Cardiac septum (tissue), 1 donor: ENCODE measurements at regions not wholly inside any gene's neighbourhood (a gene's known extent, or its start where the extent isn't known, plus 50 kb on each side); places are given as distances from the start of the nearest gene placed in this dataset.

Experiments
- DNase-seq: peaks from one replicate; pipeline ENCODE4 v3.0.0-alpha.2; 2020; ENCODE audit warnings: low spot score
- intact Hi-C: fragments of 100-400 bp; cut with DNase I; formaldehyde crosslinking; loops from one replicate; pipeline ENCODE4 v1.14.0; 2022
- donor health status: DM: no; HTN: no; CAD: no.

- no peak for DNase-seq
- intact Hi-C loops = no loop called here
These were observed 279.0 kb downstream of the GRIN2B start for GRCh38 chr12:13702381-13702780.

DNA sequence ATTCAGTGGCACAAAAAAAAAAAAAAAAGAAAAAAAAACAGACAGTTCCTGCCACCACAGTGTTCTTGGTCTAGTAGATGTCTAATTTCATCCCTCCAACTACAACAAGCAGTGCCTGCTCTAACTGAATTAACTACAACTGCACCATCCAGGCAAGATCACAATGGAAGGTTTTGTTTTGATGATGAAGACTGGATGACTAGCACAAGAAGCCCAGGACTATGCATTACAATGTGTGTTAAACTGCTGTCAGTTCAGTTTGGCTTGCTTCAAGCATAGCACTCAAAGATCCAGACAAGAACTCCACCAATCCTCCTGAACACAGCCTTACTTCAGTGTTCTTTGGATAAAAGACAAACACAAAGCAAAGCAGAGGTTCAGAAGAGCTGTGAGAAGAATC, 279.9 kb downstream of the GRIN2B start:
- intact Hi-C loops = no loop called here
- no peak for DNase-seq

DNA sequence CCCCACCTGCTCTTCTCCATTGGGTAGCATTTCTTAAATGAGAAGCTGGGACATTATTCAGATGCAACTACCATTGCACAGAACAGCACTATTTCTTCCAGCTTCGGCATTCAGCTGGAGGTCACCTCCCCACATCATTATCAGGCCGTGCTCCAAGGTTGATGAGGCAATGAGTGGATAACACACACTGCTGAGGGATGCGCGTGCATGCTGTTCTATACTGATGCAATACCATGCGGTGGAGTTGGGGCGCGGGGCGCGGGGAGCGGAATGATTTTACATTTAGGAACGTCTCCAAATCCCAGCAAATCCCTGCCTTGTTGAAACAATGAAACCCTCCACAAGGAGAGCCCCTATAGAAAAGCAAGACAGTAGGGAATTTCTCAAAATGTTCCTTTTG, 283.4 kb downstream of the GRIN2B start:
- DNase-seq = no peak
- intact Hi-C loops = no loop called here

GRCh38 chr12:13695781-13696180, 285.6 kb downstream of the GRIN2B start:
- DNase-seq = no peak
- intact Hi-C loops = no loop called here

- no peak for DNase-seq
These were observed 289.1 kb downstream of the GRIN2B start for GRCh38 chr12:13692332-13692731.

DNA sequence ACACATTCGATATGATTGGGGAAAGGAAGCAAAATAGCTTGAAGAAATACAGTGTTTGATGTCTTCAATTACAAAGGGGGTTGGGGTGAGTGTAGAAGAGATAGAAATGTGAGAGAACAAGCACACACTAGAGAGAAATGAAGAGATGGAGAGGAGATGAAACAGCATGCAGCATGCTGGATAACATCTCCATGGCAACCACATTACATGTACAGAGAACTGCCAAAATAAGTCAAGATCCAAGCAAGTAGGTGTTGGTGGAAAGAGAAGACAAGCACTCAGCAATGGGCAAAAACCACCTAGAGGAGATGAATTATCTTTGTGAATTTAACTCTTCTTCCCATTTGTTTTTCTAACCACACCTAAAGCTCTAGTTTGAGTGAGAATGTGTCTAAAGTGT, 289.8 kb downstream of the GRIN2B start:
- intact Hi-C loops = no loop called here
- no peak for DNase-seq

More at GRCh38 chr12:13692332-13692731, 289.1 kb downstream of the GRIN2B start:
- intact Hi-C loops = no loop called here

GRCh38 chr12:13687633-13688032, 293.8 kb downstream of the GRIN2B start:
- intact Hi-C loops = no loop called here
- no peak for DNase-seq

DNA sequence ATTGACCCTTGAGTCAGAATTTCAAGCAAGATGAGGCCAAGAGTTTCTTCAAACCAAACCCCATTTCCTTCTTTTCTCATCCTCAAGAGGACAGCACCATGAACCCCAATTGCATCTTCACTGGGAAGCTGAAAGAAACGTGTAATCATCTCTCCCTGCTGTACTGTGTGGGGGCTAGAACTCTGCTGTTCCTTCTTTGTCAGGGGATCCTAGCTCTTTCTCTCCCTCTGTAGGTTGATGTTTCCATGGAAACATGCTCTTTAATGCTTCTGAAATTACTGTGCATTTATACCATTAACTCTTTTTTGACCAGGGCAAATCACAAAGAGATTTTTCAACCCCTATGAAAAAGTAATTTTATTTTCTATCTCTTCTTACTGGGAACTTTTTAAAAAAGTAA, 295.1 kb downstream of the GRIN2B start:
- intact Hi-C loops = no loop called here
- no peak for DNase-seq

GRCh38 chr12:13680916-13681315, 300.5 kb downstream of the GRIN2B start:
- DNase-seq = no peak
- intact Hi-C loops = no loop called here

DNA sequence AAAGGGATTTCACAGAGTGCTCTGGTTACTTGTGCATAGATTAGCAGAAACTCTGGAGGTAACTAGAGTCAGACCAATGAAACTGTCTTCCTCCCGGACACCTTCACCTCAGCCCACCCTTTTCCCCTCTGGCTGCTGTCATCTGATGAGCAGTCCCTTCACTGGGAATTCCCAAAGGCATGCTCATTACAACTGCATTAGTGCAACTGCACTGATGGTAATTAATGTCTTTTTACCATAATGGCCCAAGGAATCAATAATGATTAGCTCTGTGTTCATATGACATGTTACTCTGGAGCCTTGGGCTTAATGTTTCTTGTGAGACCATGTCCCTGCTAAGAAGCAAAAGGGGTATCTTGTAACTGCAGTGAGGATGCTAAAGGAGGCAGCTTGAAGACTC, 304.5 kb downstream of the GRIN2B start:
- DNase-seq = no peak
- intact Hi-C loops = no loop called here

DNA sequence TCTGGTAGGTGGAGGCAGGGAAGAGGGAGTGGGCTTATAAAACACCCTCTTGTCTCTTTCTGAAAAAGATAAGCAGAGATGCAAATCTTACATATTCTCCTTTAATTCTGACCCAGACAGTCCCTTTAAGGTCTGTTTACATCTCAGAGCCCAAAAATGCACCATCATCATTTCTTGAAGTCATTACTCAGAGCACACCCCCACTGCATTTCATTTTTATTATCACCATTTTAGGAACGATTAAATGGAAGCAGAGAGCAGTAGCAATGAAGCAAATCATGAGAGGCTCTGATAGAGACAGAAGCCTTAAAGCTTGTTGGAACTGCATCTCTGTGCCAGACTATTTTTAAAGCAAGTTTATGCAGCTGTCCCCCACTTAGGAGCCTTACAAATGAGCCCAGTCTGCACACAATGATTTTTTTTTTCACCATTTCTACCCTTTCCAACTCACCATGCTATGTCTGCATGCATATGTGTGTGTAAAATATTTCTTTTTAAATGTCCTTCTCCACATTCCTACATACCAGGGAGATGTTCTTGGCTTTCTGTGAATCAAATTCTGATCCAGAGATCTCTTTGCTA, 311.0 kb downstream of the GRIN2B start:
- DNase-seq = no peak

GRCh38 chr12:13668880-13669279, 312.5 kb downstream of the GRIN2B start:
- intact Hi-C loops = loop anchor here (10.0 kb wide), 1 partner anchor 394 kb away; no protein-coding TSS in a partner anchor
- no peak for DNase-seq

More for the DNA sequence above, 311.0 kb downstream of the GRIN2B start:
- intact Hi-C loops = no loop called here

DNA sequence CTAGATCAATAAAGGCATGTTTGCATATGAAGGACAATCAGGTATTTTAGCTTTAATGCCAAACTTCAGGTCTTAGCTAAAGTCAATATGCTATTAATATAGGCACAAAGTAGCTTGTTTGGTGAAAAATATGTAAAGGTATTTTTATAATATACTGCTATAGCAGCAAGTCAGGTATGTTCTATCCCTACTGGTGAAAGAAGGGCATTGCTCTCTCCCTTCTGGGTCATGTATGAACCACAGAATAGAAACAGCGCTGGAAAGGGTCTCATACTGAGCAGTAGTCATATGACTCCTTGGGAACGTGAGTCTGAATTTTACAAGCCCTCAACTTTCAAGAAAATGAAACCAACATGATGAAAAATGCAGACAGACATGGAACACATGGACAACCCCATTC, 314.6 kb downstream of the GRIN2B start:
- intact Hi-C loops = loop anchor here (10.0 kb wide), 1 partner anchor 392 kb away; no protein-coding TSS in a partner anchor
- no peak for DNase-seq

DNA sequence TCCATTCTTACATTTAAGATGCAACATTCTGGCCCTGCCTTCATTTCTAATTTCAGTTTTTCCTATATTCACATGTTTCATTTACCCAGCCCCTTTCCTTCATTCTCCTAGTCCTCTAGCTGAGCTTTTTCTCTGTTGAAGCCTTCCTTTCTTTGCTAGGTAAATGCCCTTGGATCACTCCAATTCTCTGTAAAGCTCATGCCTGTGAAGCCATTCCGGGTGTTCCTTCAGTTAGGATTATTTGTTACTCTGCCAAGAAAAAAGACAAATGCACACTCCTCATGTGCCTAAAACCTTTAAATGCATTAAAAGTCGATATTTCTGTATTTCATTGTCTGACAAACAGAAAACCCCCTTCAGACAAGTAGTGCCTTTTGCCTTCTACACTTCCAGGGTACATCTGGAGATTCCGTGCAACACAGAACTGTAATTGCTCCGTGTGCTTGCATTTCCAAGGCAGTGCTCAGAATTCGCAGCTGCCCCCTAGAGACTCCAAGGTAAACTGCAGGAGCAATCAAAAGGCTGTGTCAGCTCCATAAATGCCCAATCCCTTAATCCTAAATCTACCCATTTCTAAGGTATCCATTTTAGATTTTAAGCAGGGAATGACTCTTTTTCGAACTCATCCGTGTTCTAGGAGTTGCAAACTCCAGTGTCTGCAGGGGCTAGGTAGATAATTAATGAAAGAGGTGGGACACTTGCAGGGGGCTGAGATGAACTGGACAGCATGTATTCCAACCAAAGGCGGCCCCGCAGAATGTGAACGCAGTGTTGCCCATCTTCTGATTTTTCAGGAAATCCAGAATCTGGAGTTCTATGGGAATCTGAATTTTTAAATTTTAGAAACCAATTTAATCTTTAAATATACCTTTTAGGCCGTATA, 320.2 kb downstream of the GRIN2B start:
- intact Hi-C loops = loop anchor here (5.0 to 10.0 kb wide), 2 partner anchors 299 to 386 kb away; no protein-coding TSS in a partner anchor
- DNase-seq = no peak

GRCh38 chr12:13654456-13654855, 326.9 kb downstream of the GRIN2B start:
- intact Hi-C loops = no loop called here
- DNase-seq = no peak

DNA sequence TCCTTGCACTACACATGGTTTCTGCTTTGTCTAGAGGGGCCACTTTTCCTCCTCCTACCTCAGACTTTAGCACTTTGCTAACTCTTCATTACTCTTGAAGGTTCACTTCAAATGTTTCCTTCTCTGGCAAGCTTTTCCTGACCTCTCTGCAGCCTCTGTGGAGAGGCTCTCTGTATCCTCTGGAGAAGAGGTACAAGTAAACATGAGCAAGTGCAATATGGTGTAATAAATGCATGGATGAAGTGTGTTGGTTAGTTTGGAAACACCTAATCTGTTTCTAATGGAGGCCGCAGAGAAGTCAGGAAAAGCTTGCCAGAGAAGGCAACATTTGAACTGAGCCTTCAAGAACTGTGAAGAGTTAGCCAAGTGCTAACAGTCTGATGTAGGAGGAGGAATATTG, 329.3 kb downstream of the GRIN2B start:
- DNase-seq = no peak
- intact Hi-C loops = no loop called here

- no peak for DNase-seq
- intact Hi-C loops = no loop called here
These were observed 345.7 kb downstream of the GRIN2B start for GRCh38 chr12:13635709-13636108.

DNA sequence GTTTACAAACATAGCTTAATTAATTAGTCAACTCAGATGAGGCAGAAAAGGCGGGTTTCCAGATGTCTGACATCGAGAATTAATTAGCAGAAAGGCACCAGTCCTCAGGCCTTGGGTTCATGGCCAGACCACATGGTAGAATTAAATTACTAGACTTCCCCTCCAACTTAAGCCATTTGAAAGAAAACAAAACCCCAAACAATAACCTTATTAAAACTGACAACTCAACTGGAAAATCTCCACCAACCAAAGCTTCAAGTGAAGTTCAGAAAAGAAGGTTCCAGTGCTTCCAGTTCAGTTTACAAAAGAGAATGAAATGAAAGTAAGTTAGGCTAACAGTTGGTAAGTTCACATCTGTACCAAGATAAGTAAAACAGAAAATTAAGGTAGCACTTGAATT, 349.5 kb downstream of the GRIN2B start:
- intact Hi-C loops = no loop called here
- DNase-seq = no peak

- intact Hi-C loops = no loop called here
- no peak for DNase-seq
These were observed 351.0 kb downstream of the GRIN2B start for GRCh38 chr12:13630354-13630753.

DNA sequence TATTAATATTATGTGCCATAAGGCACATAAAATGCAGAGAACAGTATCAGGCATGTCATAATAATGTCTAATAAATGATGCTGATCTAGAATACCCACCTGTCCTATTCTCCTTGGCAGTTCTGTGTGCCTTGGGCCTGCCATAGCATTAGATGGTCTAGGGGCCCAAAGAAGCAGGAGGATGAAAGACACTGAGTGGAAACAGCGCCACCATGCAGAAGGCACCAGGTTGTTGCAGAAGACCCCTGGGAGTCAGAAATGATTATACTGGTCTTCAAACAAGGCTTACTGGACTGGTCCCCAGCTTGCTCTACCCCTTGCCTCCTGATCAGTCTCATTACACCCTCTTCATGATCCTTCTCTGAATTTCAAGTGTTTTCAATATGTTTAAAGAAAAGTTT, 353.3 kb downstream of the GRIN2B start:
- intact Hi-C loops = no loop called here
- no peak for DNase-seq

GRCh38 chr12:13627536-13627935, 353.9 kb downstream of the GRIN2B start:
- no peak for DNase-seq
- intact Hi-C loops = no loop called here
